ENCODE measurements at regions not wholly inside any gene's neighbourhood (a gene's known extent, or its start where the extent isn't known, plus 50 kb on each side); places are given as distances from the start of the nearest gene placed in this dataset.

GRCh38 chr10:44627591-44628354, 242.9 kb upstream of the CXCL12 start:
- no peak for DNase-seq

DNA sequence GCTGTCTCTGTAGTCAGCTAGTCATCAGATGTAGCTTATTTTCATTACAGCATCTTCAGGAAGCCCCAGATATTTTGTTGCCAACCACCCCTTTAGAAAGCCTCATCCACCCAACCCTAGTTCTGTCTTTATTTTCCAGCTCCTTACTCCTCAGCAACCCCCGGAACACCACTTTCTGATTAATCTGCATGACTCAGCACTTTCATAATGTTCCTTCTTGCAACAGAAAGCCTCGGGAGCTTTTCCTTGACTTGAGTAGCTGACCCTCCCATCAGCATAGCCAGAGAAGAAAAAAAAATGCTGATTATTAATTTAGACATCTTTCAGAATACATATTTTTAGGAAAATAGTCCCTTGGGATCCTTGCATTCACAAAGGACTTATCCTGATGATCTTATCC, 244.0 kb upstream of the CXCL12 start:
- DNase-seq: no peak

DNA sequence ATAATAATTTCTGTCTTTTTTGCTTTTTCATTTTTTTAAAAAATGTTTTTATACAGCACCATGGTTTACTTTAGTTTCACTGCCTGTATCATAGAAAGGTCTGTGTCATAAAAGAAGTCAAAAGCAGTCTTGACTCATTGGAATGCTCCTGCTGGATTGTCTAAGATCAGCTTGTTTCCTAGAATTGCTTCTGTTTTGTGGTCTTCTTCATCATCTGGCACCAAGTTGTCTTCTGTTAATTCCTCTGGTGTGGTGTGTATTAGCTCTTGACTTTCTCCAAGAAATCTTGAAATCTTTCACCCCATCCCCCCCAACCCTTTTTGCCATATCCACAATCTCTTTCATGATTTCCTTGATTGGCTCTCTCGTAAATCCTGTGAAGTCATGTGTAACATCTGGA, 250.3 kb upstream of the CXCL12 start:
- no peak for DNase-seq

GRCh38 chr10:44636625-44637024, 251.7 kb upstream of the CXCL12 start:
- DNase-seq: no peak

- no peak for DNase-seq
Measured at GRCh38 chr10:44640429-44640828, 255.5 kb upstream of the CXCL12 start.

GRCh38 chr10:44647473-44647872, 262.6 kb upstream of the CXCL12 start:
- DNase-seq: no peak

- DNase-seq: no peak
Measured at GRCh38 chr10:44647877-44648542, 263.1 kb upstream of the CXCL12 start.

DNA sequence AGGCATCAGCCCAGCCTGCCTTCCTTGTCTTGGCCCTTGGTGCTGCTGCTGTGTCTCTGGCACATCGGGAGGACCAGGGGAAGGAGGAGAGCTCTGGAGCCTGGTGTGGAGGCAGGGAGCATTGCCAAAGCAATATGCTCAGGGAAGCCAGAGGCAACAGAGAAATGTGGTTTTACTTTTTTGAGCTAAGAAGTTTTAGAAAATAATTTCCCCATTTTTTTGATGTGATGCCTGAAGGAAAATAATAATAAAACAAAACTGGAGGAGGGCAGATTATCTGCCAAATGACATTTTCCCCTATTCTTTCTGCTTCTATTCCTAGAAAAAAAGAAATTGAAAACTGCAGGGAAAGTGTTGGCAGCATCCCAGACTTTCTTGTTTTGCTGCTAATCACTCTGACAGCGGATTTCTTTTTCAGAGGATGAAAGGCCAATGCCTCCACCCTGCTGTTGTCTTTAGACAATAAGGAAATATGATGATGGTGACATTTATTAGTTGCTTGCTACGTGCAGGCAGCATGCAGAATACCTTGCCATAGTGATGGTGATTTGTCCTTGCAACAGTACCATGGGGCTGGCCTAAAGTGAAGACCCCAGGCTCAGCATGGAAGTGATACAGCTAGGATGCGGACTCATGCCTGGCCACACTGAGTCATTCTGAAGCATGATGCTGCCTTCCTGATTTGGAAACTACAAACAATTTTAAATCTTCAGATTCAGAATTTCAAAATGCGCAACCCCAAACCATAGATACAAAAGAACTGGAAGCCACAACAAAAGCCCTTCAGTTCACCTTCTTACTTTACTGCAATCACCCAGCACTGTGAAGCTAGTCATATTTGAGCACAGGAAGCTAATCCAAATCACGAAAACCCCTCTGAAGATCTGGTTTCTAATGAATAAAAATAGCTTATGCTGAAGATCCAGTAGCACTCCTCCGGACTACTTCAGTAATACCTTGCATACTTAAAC, 260.2 kb upstream of the TMEM72 start:
- DNase-seq: no peak

DNA sequence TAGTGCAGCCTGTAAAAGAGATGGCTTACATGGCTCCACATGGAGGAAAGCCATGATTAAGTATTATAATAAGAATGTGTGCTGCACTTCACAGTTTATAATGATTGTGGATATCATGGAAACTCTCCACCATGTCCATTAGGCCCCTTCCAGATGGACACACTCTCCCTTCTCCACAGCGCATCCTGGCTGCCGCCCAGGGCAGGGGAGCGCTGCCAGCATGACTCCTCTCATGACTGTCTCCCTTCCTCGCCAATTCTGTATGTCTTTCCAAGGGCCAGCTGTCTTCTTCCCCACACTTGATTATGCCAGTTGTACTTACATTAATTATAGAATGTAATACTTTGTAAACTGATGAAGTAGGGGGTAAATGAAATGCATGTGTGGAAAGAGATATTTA, 259.3 kb upstream of the TMEM72 start:
- DNase-seq: no peak

GRCh38 chr10:44659320-44659719, 251.8 kb upstream of the TMEM72 start:
- no peak for DNase-seq

GRCh38 chr10:44660271-44660670, 250.9 kb upstream of the TMEM72 start:
- no peak for DNase-seq

- DNase-seq: no peak
Measured at GRCh38 chr10:44662051-44662450, 249.1 kb upstream of the TMEM72 start.

DNA sequence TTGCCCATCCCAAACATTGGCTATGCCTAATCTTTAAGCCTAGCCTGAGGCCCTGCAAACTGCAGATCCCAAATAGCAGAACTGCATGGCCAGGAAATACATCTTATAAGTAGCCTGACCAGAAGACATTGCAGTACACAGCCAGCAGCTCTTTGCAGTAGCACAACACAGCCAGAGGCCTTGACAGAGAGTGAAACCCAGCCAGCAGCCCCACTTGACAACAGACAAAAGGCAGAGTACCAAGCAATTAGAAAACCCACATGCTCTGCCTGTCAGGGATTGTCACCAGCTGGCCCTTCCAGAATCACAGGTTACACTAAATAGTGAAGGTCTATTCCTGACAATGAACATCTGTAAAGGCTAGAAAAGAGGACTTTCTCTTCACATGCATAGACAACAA, 242.8 kb upstream of the TMEM72 start:
- no peak for DNase-seq

DNA sequence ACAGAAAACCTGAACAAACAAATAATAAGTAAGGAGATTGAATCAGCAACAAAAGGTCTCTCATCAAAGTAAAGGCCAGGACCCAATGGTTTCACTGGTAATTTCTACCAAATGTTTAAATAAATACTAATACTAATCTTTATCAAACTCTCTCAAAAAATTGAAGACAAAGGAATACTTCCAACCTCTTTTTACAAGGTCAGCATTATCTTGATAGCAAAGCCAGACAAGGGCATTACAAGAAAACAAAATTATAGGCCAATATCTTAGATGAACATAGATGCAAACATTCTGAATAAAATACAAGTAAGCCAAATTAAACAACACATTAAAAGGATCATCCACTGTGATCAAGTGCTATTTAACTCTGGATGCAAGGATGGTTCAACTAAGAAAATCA, 239.8 kb upstream of the TMEM72 start:
- no peak for DNase-seq

DNA sequence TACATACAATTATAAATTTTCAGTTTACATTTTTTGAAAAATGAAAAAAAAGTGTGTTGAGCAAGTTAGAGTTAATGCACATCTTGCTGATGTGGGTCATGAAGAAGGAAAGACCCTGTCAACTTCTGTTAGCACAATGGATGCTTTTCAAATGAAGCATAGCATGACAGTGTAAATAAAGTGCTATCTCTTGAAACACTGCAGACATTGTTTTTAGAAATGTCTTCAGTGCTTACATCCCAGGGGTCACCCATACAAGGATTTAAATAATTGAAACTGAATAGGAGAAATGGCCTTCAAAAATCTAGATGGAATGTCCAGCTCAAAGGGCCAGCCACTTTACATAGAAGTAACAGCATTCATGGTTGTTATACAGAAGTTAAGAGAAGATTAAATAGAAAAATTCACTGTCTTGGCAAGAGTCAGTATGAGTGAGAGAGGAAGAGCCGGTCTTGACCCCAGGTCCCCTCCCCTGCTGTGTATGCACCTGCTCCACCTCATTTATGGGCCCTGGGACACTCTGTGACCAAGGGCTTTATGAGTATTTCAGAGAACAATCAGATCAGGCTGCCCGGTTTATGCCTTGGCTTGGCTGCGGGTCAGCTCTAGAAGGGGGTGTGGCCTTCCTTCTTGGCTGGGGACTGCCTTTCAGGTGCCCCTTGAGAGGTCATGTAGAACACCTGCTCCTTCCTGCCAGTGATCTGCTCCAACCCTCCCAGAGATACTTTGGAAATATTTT, 237.7 kb upstream of the TMEM72 start:
- no peak for DNase-seq

DNA sequence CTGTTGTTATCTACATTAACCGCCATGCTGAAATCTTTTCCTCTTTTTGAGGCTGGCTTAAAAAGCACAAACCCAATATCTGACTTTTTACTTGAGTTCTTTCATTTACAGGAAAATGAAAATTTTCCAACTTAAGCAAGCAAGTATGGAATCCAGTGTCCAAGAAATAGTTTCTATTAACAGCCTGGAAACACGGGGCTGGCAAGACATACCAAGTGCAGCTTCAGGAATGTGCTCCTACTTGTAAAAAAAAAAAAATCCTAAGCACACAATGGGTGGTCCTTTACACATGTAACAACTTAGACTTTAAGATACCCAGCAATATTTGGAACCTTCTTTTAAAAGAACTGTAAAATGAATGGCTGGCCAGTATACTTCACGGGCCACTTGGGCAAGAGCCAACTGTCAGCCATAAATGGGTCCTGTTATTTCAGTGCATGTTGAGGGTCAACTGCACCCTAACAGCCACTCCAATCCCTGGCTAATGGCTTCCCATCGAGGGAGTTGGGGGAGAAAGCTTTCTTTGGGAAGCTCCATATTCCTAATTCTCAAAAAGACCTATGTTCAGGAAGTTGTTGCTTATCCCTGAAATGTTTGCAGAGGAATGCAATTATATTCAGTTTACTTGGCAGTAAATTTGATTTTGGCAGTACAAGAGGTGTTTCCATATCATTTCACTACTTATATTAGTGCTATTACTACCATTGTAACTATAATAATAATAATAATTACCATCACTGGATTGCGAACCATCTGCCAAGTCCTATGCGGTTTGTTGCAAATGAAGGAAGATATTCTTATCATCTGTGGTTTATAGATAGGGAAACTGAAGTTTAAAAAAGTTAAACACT, 236.4 kb upstream of the TMEM72 start:
- no peak for DNase-seq

- no peak for DNase-seq
Measured at GRCh38 chr10:44675387-44675874, 235.7 kb upstream of the TMEM72 start.

- DNase-seq: no peak
Measured at GRCh38 chr10:44680764-44681163, 230.4 kb upstream of the TMEM72 start.

GRCh38 chr10:44682507-44682906, 228.6 kb upstream of the TMEM72 start:
- no peak for DNase-seq

- DNase-seq: no peak
Measured at GRCh38 chr10:44684661-44685060, 226.5 kb upstream of the TMEM72 start.

- no peak for DNase-seq
Measured at GRCh38 chr10:44685220-44685619, 225.9 kb upstream of the TMEM72 start.

GRCh38 chr10:44685747-44686146, 225.4 kb upstream of the TMEM72 start:
- DNase-seq: no peak

All from activated effector memory CD4-positive, alpha-beta T cell treated with anti-CD3 and anti-CD28 coated beads, Interleukin-2, amount 50 U/mL, for 16 hours (primary cell).